PFSK-1 (cell line): ENCODE measurements at regions not wholly inside any gene's neighbourhood (a gene's known extent, or its start where the extent isn't known, plus 50 kb on each side); places are given as distances from the start of the nearest gene placed in this dataset.

Experiments
- FOXP2 ChIP-seq: optimal IDR thresholded peaks from 2 replicates; pipeline ENCODE3; 2011; ENCODE audit warnings: borderline replicate concordance, control low read depth, inconsistent platforms; ENCODE audit not compliant: insufficient read depth; ENCODE audit errors: extremely low read length, extremely low read depth
- POLR2AphosphoS5 ChIP-seq: IDR thresholded peaks from 2 replicates; pipeline ENCODE4 v1.6.1; 2012; ENCODE audit warnings: low read depth, mild to moderate bottlenecking, control low read depth, low read length, moderate library complexity
- REST ChIP-seq, 2 experiments: IDR thresholded peaks; 2 replicates each; pipeline versions ENCODE4 v1.6.1 to v1.8.0; 2011 to 2012; ENCODE audit warnings: low read depth in 2 of 2, low read length in 2 of 2, control low read depth in 1 of 2, inconsistent platforms in 1 of 2, mild to moderate bottlenecking in 1 of 2, moderate library complexity in 1 of 2; ENCODE audit not compliant: insufficient read depth in 1 of 2
- SIN3A ChIP-seq: IDR thresholded peaks from 2 replicates; pipeline ENCODE4 v1.6.1; 2012; ENCODE audit warnings: mild to moderate bottlenecking, low read length, moderate library complexity, borderline replicate concordance; ENCODE audit not compliant: insufficient read depth
- TAF1 ChIP-seq: IDR thresholded peaks from 2 replicates; pipeline ENCODE4 v1.6.1; 2012; ENCODE audit warnings: low read length, control low read depth, borderline replicate concordance; ENCODE audit not compliant: insufficient read depth

- TF ChIP-seq SIN3A, result no peak
- no peak for TF ChIP-seq REST (IDR thresholded peaks at IDR 0.05; ENCODE audit: insufficient read depth in 1 of 2, low read depth in 2 of 2, low read length in 2 of 2)
- no peak for TF ChIP-seq POLR2AphosphoS5
- TF ChIP-seq TAF1, result no peak
- no peak for TF ChIP-seq FOXP2
Observed at GRCh38 chr5:126182971-126183695, 240.1 kb upstream of the GRAMD2B start.

- TF ChIP-seq POLR2AphosphoS5 (no peak), TAF1 (no peak), SIN3A (no peak), FOXP2 (no peak), REST (IDR thresholded peaks at IDR 0.05; ENCODE audit: insufficient read depth in 1 of 2, low read depth in 2 of 2, low read length in 2 of 2) (no peak)
Observed at GRCh38 chr5:126184474-126184873, 238.7 kb upstream of the GRAMD2B start.

GRCh38 chr5:126186210-126186609 lies 237.0 kb upstream of the GRAMD2B start:
- TF ChIP-seq POLR2AphosphoS5, result no peak
- TF ChIP-seq REST (IDR thresholded peaks at IDR 0.05; ENCODE audit: insufficient read depth in 1 of 2, low read depth in 2 of 2, low read length in 2 of 2), result no peak

- TF ChIP-seq TAF1, result no peak
- no peak for TF ChIP-seq POLR2AphosphoS5
- no peak for TF ChIP-seq SIN3A
- no peak for TF ChIP-seq FOXP2
- TF ChIP-seq REST (IDR thresholded peaks at IDR 0.05; ENCODE audit: insufficient read depth in 1 of 2, low read depth in 2 of 2, low read length in 2 of 2), result no peak
Observed at GRCh38 chr5:126188804-126189203, 234.4 kb upstream of the GRAMD2B start.

GRCh38 chr5:126189231-126189630 lies 234.0 kb upstream of the GRAMD2B start:
- no peak for TF ChIP-seq POLR2AphosphoS5
- no peak for TF ChIP-seq TAF1
- no peak for TF ChIP-seq REST (IDR thresholded peaks at IDR 0.05; ENCODE audit: insufficient read depth in 1 of 2, low read depth in 2 of 2, low read length in 2 of 2)
